ENCODE measurements at regions not wholly inside any gene's neighbourhood (a gene's known extent, or its start where the extent isn't known, plus 50 kb on each side); places are given as distances from the start of the nearest gene placed in this dataset.

GRCh38 chr13:76363682-76364289, 522.4 kb downstream of the KCTD12 start:
- TF ChIP-seq, protein P1, sequence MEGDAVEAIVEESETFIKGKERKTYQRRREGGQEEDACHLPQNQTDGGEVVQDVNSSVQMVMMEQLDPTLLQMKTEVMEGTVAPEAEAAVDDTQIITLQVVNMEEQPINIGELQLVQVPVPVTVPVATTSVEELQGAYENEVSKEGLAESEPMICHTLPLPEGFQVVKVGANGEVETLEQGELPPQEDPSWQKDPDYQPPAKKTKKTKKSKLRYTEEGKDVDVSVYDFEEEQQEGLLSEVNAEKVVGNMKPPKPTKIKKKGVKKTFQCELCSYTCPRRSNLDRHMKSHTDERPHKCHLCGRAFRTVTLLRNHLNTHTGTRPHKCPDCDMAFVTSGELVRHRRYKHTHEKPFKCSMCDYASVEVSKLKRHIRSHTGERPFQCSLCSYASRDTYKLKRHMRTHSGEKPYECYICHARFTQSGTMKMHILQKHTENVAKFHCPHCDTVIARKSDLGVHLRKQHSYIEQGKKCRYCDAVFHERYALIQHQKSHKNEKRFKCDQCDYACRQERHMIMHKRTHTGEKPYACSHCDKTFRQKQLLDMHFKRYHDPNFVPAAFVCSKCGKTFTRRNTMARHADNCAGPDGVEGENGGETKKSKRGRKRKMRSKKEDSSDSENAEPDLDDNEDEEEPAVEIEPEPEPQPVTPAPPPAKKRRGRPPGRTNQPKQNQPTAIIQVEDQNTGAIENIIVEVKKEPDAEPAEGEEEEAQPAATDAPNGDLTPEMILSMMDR (IDR thresholded peaks at IDR 0.05) = no peak
- Histone ChIP-seq H3K27me3 (no peaks in the 10 kb centered on the region), H3K9me3 (no peaks in the 10 kb centered on the region), H3K27ac (no peak overlapping the region), H3K4me3 (no peak overlapping the region), H3K4me1 (no peaks in the 10 kb centered on the region), H3K36me3 (no peaks in the 10 kb centered on the region)
- DNase-seq (ENCODE audit: low spot score) = no peak

GRCh38 chr13:76361868-76362267, 524.3 kb downstream of the KCTD12 start:
- H3K27ac ChIP-seq = no peak overlapping the region

DNA sequence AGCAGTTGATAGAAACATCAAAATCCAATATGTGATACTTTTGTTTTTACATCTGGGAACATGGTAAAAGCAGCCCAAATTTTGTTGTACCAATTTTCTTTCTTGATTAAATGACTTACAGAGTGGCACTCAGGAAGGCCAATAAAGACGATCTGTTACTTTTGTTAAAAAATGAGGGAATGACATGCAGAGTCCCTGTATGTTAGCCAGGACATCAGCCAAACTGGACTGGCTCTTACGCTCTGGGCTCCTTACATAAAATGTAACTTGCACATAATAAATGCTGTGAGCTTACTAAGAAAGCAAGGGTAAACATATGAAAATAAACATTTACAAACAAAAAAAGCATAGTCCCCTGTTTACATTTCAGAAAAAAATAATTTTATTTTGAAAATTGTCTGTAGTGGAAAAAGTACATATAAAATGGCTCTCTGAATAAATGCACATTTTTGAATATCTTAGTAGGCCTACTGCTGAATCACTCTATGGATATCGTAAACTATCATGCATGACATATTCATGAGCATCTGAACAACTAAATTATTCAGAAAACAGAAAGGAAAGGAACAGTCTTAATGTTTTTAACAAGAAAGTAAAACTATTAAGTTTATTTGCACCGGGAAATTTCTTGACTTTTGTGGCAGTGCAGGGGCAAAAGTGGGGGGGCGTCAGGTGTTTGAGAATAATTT, 534.5 kb downstream of the KCTD12 start:
- no peak for DNase-seq (ENCODE audit: low spot score)
- Histone ChIP-seq H3K36me3 (no peaks in the 10 kb centered on the region), H3K27ac (no peak overlapping the region), H3K27me3 (no peaks in the 10 kb centered on the region), H3K4me1 (no peaks in the 10 kb centered on the region), H3K4me3 (no peak overlapping the region), H3K9me3 (no peaks in the 10 kb centered on the region)
- TF ChIP-seq, protein P1 (IDR thresholded peaks at IDR 0.05) = no peak

More at GRCh38 chr13:76361868-76362267, 524.3 kb downstream of the KCTD12 start:
- TF ChIP-seq, protein P1 (IDR thresholded peaks at IDR 0.05) = no peak
- Histone ChIP-seq H3K36me3 (no peaks in the 10 kb centered on the region), H3K4me1 (no peaks in the 10 kb centered on the region), H3K4me3 (no peak overlapping the region), H3K9me3 (no peaks in the 10 kb centered on the region), H3K27me3 (no peaks in the 10 kb centered on the region)
- DNase-seq (ENCODE audit: low spot score) = no peak

DNA sequence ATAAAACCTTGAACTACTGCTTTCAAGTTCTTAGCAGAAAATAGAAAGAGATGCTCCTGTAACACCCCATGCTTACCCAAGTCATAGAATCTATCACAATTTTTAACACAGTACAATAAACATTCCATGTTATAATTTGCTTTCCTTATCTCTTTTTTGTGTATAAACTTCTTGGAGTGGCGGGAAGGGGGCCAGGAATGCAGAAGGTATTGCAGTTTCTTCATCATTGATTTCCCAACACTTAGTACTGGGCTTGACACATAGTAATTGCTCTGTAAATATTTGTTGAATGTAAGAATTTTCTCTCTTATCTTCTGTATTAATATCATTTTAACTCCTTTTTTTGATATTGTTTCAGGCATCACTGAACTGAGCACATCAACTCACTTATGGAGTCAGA, 535.8 kb downstream of the KCTD12 start:
- Histone ChIP-seq H3K4me1 (no peaks in the 10 kb centered on the region), H3K4me3 (no peak overlapping the region), H3K27me3 (no peaks in the 10 kb centered on the region), H3K9me3 (no peaks in the 10 kb centered on the region), H3K27ac (no peak overlapping the region), H3K36me3 (no peaks in the 10 kb centered on the region)
- DNase-seq (ENCODE audit: low spot score) = no peak
- TF ChIP-seq, protein P1 (IDR thresholded peaks at IDR 0.05) = no peak

GRCh38 chr13:76349700-76350099, 536.5 kb downstream of the KCTD12 start:
- no peaks in the 10 kb centered on the region for H3K27me3 ChIP-seq
- no peak overlapping the region for H3K4me3 ChIP-seq
- no peak for DNase-seq (ENCODE audit: low spot score)
- H3K36me3 ChIP-seq = no peaks in the 10 kb centered on the region
- TF ChIP-seq, protein P1 (IDR thresholded peaks at IDR 0.05) = no peak
- no peak overlapping the region for H3K27ac ChIP-seq
- no peaks in the 10 kb centered on the region for H3K9me3 ChIP-seq
- H3K4me1 ChIP-seq = no peaks in the 10 kb centered on the region

Measured in right atrium auricular region (tissue), 2 donors.